NCI-H1105 (cell line): ENCODE measurements at regions not wholly inside any gene's neighbourhood (a gene's known extent, or its start where the extent isn't known, plus 50 kb on each side); places are given as distances from the start of the nearest gene placed in this dataset.
A peak's percentile ranks its signal among the peaks of the same experiment; 100 is the strongest.

Source experiments
- DNase-seq: peaks from one replicate; lab custom pipeline; 2025; lab: John Stamatoyannopoulos, UW

DNA sequence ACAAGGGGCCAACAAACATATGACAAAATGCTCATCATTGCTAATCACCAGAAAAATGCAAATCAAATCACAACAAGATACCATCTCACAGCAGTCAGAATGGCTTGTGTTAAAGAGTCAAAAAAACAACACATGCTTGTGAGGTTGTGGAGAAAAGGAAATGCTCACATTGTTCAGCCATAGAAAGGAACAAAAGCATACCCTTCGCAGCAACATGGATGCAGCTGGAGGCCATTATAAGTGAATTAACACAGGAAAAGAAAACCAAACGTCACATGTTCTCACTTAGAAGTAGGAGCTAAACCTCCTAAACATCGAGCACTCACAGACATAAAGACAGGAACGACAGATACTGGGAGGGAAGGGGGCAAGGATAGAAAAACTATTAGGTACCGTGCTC, 678.4 kb upstream of the GRM7 start:
- no peak for DNase-seq

DNA sequence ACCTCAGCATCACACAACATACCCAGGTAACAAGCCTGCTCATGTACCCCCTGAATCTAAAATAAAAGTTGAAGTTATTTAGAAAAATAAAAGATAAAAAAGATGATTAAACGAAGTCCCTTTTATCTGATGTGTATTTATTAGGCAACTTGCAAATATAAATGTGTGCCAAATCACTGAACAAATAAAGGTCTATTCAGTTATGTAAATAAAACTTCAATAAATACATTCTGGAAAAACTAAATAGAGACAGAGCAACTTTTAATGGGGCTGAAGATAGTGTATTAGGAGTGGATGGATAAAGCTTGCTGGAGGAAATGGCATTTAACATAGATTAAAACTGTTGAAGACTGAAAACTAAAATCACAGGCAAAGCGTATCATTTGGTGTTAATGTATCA, 678.0 kb upstream of the GRM7 start:
- DNase-seq: no peak

DNA sequence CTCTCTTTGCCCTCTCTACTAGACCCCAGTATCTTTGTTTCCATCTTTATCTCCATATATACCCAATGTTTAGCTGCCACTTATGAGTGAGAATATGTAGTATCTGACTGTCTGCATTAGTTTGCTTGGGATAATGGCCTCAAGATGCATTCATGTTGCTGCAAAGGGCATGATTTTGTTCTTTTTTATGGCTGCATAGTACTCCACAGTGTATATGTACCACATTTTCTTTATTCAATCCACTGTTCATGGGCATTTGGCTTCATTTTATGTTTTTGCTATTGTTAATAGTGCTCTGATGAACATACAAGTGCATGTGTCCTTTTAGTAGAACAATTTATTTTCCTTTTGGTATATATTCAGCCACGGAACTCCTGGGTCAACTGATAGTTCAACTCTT, 671.5 kb upstream of the GRM7 start:
- no peak for DNase-seq

DNA sequence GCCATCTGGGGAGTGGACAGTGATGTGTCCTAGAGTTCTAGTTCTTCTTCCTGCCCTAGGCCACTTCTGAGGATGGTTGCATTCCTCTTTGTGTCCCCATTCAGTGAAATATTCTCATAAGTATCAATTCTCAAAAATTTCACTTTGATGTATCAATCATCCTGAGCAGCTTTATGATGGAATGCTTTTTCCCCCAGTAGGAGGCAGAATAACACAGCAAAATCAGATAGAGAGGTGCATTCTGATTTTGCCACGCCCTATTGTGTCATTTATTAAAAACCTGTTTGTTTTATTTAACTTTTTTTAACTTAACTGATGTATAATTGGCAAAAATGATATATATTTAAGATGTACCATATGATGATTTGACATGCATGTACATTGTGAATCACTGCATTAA, 656.0 kb upstream of the GRM7 start:
- no peak for DNase-seq

DNA sequence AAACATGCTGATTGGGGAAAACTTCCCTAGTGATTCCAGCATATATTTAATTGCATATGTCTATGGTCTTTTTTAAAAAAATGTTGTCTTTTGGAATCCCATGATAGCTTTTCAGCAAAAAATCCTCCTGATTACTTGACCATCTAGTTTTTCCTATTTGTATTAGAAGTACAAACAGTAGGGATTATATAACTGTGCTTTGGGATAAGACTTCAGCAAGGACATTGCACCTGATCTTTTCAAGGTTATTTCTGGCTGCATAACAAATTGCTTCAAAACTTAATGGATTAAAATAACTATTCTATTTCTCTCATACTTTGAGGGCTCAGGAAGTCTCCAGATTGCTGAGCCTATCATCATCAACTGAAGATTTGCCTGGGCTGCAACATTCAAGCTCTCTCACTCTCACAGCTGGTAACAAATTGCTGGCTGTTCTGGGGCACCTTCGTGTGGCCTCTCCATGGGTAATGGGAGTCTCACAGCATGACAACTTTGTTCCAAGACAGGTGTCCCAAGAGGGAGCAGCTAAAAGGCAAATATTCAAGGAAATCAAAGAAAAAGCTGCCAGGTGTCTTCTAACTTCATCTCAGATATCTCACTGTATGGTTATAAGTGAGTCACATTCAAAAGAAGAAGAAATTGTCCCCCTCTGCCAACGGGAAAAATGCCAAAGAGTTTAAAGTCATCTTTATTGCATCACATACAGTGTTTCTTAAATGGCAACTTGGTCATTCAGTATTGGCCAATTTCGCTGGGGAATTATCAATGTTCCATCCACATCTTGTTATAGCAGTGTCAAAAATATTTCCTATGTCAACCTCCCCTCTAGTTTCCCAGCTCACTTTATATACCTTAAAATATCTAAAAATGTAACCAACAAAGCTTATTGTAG, 644.5 kb upstream of the GRM7 start:
- DNase-seq: no peak

DNA sequence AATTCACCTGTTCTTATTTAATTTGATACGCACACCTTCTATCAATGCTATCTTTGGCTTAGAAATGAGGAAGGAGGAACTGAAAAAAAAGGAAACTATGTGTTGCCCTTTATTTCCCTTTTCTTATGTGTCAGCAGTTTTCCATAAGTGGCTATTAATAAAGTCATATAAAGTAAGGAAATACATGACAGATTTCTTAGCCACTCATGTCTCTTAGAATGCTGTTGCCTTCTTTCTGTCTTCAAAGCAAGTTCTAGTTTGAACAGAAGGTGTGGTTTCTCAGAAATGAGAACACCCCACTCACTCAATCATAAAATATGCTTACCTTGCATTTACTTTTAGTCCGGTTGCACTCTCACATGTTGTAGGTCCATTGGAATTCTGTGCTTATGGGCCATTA, 640.5 kb upstream of the GRM7 start:
- no peak for DNase-seq

DNA sequence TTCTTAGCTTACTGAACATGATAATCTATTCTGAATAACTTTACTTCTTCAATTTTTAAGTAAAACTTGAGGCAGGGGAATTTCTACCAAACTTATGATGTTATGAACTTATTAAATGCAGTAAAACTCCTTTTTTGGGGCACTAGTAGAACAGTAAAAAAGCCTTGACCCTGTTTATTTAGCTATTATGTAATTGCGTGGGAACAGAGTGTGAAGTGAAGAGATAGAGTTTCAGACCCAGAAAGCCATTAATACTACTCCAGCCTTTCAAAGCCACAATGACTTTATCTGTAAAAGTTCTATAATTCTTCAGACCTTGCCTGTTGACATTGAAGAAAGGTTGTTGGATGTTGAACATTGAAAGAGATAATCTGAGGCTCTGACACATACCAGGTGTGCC, 638.8 kb upstream of the GRM7 start:
- no peak for DNase-seq

DNA sequence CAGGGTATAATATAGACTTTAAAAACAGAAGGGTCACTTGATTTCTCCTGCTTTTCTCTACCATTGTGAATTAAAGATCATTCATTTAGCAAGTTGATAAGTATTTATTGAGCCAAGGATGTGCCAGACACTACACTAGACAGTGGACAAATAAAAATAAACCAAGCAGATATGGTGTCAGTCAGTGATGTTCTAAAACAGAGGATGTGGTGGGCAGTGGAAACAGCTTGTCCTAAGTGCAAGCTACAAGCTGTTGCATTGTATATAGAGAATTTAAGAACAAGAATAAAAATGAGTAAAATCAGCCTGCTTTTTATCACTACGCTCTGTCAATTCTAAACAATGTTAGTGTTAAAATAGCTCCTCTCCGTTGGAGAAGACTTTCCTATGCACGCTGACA, 637.3 kb upstream of the GRM7 start:
- DNase-seq: no peak

DNA sequence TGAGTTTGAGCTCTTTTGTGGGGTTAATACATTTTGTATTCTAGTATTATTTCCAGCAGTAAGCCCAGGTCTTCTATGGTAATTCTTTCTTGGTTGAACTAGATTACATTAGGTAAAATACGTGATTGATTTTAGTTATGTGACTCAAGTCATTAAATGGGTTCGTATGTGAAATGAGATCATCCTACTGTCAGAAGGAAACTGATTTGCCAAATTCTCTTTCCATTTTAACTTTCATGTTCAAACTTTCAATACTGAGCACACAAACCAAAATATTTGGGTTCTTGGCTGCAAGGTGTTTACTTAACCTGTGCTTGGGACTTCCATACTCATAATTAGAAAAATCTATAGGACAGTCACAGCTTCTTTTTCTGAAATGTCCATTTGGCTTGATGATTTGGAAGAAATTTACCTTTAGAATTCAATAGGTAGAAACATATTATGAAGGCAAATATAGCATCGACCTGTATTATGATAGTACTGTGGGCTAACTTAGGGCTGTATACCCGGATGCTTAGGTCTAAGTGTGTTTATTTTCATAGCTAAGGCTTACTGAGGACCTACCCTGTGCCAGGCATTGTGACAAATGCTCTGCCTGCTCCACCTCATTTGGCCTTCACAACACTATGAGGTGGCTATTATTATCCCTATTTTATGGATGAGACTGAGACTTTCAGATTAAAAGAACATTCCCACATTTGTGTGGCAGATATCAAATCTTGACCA, 631.8 kb upstream of the GRM7 start:
- no peak for DNase-seq

DNA sequence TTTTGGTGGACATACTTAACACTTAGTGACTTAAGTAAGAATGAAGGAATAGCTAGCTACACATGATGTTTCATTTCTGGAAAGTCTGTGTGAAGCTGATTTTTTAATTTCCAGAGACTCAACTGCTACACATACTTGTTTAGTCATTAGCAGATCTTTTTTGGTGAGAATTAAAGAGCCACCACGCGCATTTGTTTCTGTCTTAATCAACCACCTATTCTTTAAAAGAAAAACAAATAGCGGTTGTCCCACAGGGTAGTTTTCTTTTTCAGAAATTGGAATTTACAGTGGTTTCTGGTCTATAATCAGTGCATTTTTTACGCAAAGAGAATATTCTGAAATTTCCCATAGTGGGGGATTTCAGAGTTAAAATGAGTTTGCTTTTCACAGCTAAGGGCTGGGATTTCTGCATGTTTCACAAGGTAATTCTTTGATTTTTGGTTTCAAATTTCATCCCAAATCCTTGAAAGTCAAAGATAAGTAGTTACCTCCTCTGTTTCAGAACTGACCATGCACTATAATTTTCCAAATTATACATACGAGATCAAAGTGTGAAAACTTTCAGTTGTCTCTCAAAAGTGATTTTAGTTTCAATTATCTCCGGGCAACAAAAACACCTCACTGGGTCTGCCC, 631.0 kb upstream of the GRM7 start:
- no peak for DNase-seq

DNA sequence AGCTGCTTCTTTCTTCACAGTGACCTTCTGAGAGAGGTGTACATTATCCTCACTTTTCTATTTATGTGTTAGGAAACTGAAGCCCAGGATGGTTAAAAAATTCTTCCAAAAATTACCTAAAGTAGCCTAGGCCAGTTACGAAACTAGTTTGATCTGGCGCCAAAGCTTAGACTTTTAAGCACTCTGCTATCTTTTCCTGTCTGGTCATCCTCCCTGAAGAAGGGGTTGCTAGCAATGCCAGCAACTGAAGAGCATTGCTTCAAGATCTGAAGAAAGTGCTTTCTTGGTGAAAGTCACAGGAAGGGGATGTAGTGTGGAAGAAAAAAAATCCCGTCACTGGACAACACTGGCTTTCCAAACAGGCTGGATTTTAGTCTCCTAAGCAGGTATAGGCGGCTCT, 618.8 kb upstream of the GRM7 start:
- DNase-seq: no peak

DNA sequence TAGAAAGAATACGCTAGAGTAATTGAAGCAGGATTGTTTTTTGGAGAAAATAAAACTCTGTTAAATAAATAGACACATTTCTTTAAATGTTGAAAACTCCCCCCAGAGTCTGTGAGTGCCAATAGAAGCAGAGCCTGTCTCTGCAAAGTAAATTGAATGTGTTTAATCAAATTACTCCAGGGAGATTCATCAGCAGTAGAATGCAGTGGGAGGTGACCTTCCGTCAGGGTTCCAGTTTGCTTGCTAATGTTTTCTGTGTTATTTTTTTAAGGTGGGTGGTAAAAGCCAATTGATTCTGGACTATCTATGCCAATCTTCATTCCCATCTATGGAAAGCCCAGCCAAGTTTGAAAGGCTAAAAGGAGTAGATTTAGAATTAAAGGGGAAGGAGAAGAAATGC, 612.4 kb upstream of the GRM7 start:
- no peak for DNase-seq

DNA sequence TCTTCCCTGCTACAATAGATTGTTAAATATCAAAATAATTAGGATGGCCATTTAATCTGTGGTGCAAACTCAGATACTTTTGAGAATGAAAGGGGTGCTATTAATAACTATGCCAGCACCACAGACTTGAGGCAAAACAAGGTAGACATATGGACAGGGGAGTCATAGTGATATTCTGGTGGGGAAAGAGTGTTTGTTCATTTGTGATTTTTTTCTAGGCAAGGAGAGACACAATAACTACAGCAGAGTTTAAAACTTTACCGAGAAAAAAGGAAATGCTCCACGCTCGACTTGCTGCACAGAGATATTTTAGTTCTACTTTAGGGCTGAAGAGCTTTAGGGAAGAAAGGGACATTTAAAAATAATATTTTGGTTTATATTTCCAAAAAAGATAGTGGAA, 611.2 kb upstream of the GRM7 start:
- DNase-seq: no peak

DNA sequence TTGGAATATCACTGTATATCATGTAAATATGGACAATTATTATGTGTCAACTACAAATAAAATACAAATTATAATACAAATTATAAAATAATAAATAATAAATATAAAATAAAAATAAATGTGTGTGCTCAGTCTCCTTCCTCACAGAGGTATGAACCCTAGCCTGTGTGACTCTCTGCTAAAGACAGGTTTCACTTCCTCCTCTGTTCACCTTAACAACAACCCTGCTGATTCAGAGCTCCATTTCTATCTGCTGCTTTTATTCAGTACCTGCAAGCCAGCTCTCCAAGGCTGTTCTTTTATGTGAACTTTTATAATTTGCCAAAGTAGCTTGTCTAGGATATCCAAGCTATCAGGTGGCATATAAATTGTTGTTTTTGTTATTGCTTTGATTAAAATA, 610.7 kb upstream of the GRM7 start:
- DNase-seq: no peak

DNA sequence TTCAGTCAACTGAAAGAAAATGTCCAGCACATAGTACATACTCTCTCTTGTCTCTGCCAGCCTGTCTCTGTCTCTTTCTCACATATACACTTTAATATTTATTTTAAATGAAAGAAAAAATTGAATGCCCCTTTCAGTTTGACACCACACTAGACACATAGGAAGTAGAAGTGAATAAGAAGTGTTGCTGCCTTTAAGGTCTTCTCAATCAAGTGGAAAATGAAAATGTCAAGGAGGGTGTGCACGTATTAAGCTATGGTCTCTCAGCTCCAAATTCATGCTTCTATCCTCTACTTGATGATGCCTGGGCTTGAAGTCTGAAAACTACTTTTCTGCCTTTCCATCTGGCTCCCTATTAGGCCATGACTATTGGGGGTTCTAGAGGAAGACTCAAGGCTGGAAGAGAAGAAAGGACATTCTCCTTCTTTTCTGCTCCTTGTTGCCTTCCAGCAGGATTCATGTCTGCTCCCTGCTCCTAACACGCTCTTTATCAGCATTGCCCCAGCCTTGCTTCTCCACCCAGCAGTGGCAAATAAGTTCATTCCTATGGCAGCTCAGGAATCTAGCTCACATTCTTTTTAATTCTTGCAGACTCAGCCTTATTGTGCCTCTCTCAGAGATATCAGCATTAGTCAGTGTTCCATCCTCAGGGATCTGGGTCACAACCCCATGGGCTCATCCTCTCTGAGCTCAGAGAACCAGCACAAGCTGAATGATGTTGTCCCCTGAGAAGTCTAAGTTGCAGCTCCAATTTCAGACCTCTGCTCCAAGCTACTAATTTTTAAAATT, 609.1 kb upstream of the GRM7 start:
- no peak for DNase-seq

DNA sequence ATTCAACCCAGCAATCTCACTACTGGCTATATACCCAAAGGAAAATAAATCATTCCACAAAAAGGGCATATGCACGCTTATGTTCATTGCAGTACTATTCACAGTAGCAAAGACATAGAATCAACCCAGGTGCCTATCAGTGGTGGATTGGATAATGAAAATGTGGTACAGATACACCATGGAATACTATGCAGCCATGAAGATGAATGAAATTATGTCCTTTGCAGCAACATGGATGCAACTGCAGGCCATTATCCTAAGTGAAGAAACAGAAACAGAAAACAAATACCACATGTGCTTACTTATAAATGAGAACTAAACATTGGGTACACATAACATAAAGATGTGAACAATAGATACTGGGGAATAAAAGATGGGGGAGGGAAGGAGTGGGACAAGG, 606.4 kb upstream of the GRM7 start:
- no peak for DNase-seq

DNA sequence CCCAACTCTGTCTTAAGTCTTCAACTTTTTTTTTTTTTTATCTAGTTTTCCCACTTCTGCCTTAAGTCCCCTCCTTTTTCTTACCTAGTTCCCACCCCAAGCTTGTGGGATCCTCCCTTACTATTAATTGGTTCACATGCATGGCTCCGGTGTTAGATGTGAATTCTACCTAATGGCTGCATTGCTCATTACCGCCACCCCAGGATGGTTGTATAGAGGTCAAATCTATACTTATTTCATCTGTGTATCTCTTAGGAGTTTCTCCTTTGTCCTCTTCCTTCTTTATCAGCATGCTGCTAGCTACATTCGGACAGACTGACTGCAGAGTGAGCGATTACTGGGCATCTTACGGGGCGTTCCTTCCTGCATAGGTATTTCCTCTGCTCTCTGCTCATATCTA, 605.7 kb upstream of the GRM7 start:
- no peak for DNase-seq

DNA sequence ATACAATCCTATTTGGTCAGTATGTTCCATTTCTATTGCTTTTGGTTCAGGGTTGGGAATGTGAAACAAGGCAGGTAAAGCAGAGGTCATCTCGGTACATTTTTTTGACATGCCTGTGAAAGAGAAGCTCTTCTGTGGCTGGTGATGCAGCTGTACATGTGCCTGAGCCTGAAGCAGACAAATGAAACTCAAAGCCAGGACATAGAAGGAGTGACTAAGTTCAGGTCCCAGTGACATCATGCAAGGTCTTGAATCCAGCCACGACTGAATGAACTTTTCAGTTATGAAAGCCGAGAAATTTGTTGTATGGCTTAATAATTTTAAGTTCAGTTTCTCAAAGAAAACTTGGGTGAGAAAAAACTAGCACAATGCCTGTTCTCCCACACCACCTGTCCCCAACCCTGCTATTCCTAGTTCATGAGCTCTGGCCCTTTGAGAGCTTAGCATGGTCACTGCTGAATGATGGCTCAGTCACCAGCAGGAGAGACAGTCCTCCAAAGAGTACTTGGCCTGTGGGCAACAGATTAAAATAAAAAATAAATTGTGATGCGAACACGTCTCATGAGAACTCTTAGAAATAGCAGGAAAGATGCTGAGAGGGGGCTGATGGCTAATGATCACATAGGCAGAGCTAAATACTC, 600.2 kb upstream of the GRM7 start:
- no peak for DNase-seq

DNA sequence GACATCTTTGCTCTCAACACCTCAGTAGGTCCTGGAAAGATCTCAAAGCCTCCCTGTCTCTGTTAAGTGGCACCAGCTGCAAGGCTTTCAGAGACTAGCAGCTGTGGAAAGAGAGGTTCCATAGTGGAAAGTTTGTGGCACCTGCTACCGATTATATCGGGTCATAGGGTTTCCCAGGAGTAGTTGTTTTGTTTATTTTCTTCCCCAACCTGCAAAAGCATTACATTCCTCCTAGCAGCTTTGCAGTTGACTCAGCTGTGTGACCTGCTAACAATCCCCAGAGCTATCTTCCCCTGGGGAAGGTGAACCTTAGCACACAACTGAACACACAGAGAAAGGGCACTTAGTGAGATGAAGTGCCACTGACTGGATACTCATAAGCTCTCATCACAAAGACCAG, 598.9 kb upstream of the GRM7 start:
- DNase-seq: peak; percentile 26

DNA sequence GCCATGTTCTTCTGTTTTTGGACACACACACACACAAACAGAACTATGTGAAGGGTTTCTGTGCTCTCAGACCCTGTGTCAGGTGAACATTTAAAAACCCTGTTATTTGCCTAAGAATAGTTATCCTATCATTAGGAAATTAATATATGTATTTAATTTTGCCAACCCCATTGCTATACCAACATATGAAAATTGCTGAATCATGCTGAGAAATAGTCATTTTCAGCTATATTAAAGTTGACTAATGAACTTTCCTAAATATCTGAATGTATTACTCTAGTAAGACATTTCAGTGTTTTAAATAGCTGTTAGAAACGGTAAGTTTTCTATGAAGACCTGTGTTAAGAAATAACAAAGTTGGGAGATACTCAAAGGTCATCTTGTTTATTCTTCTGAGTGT, 596.9 kb upstream of the GRM7 start:
- no peak for DNase-seq

DNA sequence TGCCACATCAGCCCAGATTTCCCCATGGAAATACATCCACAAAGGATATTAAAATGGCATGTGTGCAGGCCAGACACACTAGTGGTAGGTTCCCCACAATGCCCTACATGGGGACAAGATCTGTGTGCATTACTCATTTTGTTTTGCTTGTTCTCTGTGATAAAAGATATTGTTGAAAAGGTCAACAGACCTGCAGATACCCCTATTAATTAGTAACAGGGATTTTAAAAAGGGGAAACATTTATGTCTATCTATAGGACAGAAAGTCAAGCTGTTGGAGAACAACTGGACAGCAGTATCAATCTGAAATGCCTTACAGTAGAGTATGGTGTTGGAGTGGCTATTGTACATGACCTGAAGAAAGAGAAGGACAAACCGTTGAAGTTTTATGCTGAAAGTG, 596.0 kb upstream of the GRM7 start:
- no peak for DNase-seq

DNA sequence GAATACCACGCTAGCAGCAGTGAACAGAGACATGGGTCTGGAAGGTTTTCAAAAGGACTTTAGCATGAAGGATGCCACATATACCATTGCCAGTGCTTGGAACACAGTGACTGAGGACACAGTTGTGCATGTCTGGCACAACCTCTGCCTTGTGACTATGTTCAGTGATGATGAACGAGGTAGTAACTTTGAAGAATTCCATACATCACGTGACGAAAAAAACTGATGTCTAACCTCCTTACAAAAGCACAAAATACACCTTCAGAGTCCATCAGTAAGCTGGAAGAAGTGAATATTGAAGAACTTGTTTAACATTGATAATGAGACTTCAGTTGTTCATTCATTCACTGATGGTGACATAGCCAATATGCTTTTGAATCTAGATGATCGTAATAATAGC, 594.8 kb upstream of the GRM7 start:
- DNase-seq: no peak
